ENCODE measurements at regions not wholly inside any gene's neighbourhood (a gene's known extent, or its start where the extent isn't known, plus 50 kb on each side); places are given as distances from the start of the nearest gene placed in this dataset.

DNA sequence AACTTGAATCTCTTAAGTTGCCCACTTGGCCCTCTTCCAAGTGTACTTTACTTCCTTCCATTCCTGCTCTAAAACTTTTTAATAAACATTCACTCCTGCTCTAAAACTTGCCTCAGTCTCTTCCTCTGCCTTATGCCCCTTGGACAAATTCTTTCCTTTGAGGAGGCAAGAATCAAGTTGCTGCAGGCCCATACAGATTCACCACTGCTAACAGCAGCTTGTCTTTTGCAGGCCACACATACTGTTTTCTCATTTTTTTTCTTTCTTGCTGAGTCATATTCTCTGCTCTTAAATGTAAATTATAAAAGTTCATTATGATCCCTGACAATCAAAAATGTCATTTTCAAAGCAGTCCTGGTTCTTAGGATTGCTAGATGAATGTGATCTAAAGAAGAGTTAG, 1820.8 kb upstream of the FLRT2 start:
- Histone ChIP-seq H3K27ac (ENCODE audit: extremely low read depth, low read depth, low read length) (no peak overlapping the region), H3K9me3 (ENCODE audit: control insufficient read depth, insufficient read depth, low read depth, low read length) (no peaks in the 10 kb centered on the region), H3K36me3 (ENCODE audit: control insufficient read depth in 2 of 2, insufficient read depth in 1 of 2, low read length in 2 of 2) (no peaks in the 10 kb centered on the region), H3K4me1 (ENCODE audit: control insufficient read depth, insufficient read depth, low read length) (peaks cover 6% of the 10 kb centered on the region; the same call in 1 of the 2 replicates), H3K4me3 (ENCODE audit: low read depth, low read length) (no peak overlapping the region)
- ChIA-PET POLR2A (no interaction called here), CTCF (no interaction called here)
- no peak for TF ChIP-seq ZNF830 (tag by site-specific recombination; IDR thresholded peaks at IDR 0.05; ENCODE audit: low read depth)
- TF ChIP-seq, protein P1, sequence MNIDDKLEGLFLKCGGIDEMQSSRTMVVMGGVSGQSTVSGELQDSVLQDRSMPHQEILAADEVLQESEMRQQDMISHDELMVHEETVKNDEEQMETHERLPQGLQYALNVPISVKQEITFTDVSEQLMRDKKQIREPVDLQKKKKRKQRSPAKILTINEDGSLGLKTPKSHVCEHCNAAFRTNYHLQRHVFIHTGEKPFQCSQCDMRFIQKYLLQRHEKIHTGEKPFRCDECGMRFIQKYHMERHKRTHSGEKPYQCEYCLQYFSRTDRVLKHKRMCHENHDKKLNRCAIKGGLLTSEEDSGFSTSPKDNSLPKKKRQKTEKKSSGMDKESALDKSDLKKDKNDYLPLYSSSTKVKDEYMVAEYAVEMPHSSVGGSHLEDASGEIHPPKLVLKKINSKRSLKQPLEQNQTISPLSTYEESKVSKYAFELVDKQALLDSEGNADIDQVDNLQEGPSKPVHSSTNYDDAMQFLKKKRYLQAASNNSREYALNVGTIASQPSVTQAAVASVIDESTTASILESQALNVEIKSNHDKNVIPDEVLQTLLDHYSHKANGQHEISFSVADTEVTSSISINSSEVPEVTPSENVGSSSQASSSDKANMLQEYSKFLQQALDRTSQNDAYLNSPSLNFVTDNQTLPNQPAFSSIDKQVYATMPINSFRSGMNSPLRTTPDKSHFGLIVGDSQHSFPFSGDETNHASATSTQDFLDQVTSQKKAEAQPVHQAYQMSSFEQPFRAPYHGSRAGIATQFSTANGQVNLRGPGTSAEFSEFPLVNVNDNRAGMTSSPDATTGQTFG (tag by site-specific recombination; IDR thresholded peaks at IDR 0.05; ENCODE audit: borderline replicate concordance): no peak
- TF ChIP-seq ZNF792 (tag by site-specific recombination; IDR thresholded peaks at IDR 0.05): no peak
- TF ChIP-seq, protein P2, sequence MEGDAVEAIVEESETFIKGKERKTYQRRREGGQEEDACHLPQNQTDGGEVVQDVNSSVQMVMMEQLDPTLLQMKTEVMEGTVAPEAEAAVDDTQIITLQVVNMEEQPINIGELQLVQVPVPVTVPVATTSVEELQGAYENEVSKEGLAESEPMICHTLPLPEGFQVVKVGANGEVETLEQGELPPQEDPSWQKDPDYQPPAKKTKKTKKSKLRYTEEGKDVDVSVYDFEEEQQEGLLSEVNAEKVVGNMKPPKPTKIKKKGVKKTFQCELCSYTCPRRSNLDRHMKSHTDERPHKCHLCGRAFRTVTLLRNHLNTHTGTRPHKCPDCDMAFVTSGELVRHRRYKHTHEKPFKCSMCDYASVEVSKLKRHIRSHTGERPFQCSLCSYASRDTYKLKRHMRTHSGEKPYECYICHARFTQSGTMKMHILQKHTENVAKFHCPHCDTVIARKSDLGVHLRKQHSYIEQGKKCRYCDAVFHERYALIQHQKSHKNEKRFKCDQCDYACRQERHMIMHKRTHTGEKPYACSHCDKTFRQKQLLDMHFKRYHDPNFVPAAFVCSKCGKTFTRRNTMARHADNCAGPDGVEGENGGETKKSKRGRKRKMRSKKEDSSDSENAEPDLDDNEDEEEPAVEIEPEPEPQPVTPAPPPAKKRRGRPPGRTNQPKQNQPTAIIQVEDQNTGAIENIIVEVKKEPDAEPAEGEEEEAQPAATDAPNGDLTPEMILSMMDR (tag by site-specific recombination; IDR thresholded peaks at IDR 0.05): no peak
- no peak for TF ChIP-seq ZNF19 (tag by site-specific recombination; IDR thresholded peaks at IDR 0.05; ENCODE audit: low read depth)
- TF ChIP-seq KLF10 (tag by site-specific recombination; IDR thresholded peaks at IDR 0.05): no peak
- no peak for TF ChIP-seq ZNF791 (tag by site-specific recombination; IDR thresholded peaks at IDR 0.05)
- no peak for TF ChIP-seq ZNF624 (tag by site-specific recombination; IDR thresholded peaks at IDR 0.05)
- no peak for TF ChIP-seq ZNF280C (tag by site-specific recombination; IDR thresholded peaks at IDR 0.05)
- TF ChIP-seq BCL6B (tag by site-specific recombination; IDR thresholded peaks at IDR 0.05): no peak
- no peak for TF ChIP-seq RBAK (tag by site-specific recombination; IDR thresholded peaks at IDR 0.05)
- no peak for TF ChIP-seq MYNN (tag by site-specific recombination; IDR thresholded peaks at IDR 0.05; ENCODE audit: borderline replicate concordance)
- TF ChIP-seq BCL11B (tag by site-specific recombination; IDR thresholded peaks at IDR 0.05; ENCODE audit: low read depth): no peak

DNA sequence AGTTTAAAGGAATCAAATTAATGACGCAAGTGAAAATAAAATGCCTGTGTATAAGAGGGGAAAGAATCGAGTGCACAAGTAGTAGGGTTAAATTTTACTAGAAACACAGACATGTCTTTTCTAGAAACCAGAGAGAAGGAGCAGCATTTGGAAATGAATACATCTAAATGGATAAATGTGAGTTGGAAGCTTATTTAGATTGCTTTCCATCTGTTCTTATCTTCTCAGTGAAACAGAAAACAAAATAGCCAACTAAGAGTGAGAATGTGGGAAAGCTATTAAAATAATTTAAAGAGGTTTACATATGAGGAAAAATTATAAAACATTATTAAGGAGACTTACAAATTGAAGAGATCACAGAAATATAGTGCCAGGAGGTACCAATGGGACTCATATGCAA, 1818.9 kb upstream of the FLRT2 start:
- Histone ChIP-seq H3K4me1 (ENCODE audit: control insufficient read depth, insufficient read depth, low read length) (peaks cover 13% of the 10 kb centered on the region), H3K36me3 (ENCODE audit: control insufficient read depth in 2 of 2, insufficient read depth in 1 of 2, low read length in 2 of 2) (no peaks in the 10 kb centered on the region), H3K27ac (ENCODE audit: extremely low read depth, low read depth, low read length) (no peak overlapping the region), H3K4me3 (ENCODE audit: low read depth, low read length) (no peak overlapping the region), H3K9me3 (ENCODE audit: control insufficient read depth, insufficient read depth, low read depth, low read length) (no peaks in the 10 kb centered on the region)
- ChIA-PET POLR2A (no interaction called here), CTCF (no interaction called here)
- TF ChIP-seq ZSCAN16 (tag by site-specific recombination; IDR thresholded peaks at IDR 0.05): no peak
- no peak for TF ChIP-seq ZNF391 (tag by site-specific recombination; IDR thresholded peaks at IDR 0.05; ENCODE audit: borderline replicate concordance, low read depth)
- TF ChIP-seq ZNF335 (tag by site-specific recombination; conservative IDR thresholded peaks at IDR 0.05): no peak
- TF ChIP-seq ZNF776 (tag by site-specific recombination; IDR thresholded peaks at IDR 0.05; ENCODE audit: borderline replicate concordance): no peak
- TF ChIP-seq TCF7L2 (IDR thresholded peaks at IDR 0.05; ENCODE audit: borderline replicate concordance, low read depth, low read length): no peak
- no peak for TF ChIP-seq SALL2 (tag by site-specific recombination; IDR thresholded peaks at IDR 0.05; ENCODE audit: borderline replicate concordance)
- TF ChIP-seq ZNF214 (tag by site-specific recombination; IDR thresholded peaks at IDR 0.05; ENCODE audit: borderline replicate concordance): no peak
- no peak for TF ChIP-seq BCL6B (tag by site-specific recombination; IDR thresholded peaks at IDR 0.05)
- no peak for TF ChIP-seq MZF1 (tag by site-specific recombination; IDR thresholded peaks at IDR 0.05; ENCODE audit: borderline replicate concordance)
- no peak for TF ChIP-seq ZNF366 (tag by site-specific recombination; conservative IDR thresholded peaks at IDR 0.05)
- no peak for TF ChIP-seq ZNF324 (tag by site-specific recombination; IDR thresholded peaks at IDR 0.05)
- no peak for TF ChIP-seq ZNF544 (tag by site-specific recombination; IDR thresholded peaks at IDR 0.05)
- no peak for TF ChIP-seq KLF16 (tag by site-specific recombination; IDR thresholded peaks at IDR 0.05)
- TF ChIP-seq ZNF350 (tag by site-specific recombination; IDR thresholded peaks at IDR 0.05): no peak
- TF ChIP-seq ZNF670 (tag by site-specific recombination; IDR thresholded peaks at IDR 0.05; ENCODE audit: low read depth): no peak
